NCI-H748 (cell line): ENCODE measurements at regions not wholly inside any gene's neighbourhood (a gene's known extent, or its start where the extent isn't known, plus 50 kb on each side); places are given as distances from the start of the nearest gene placed in this dataset.

Source experiments
- DNase-seq: peaks from one replicate; lab custom pipeline; 2025; ENCODE audit not compliant: unreplicated experiment; lab: John Stamatoyannopoulos, UW

DNA sequence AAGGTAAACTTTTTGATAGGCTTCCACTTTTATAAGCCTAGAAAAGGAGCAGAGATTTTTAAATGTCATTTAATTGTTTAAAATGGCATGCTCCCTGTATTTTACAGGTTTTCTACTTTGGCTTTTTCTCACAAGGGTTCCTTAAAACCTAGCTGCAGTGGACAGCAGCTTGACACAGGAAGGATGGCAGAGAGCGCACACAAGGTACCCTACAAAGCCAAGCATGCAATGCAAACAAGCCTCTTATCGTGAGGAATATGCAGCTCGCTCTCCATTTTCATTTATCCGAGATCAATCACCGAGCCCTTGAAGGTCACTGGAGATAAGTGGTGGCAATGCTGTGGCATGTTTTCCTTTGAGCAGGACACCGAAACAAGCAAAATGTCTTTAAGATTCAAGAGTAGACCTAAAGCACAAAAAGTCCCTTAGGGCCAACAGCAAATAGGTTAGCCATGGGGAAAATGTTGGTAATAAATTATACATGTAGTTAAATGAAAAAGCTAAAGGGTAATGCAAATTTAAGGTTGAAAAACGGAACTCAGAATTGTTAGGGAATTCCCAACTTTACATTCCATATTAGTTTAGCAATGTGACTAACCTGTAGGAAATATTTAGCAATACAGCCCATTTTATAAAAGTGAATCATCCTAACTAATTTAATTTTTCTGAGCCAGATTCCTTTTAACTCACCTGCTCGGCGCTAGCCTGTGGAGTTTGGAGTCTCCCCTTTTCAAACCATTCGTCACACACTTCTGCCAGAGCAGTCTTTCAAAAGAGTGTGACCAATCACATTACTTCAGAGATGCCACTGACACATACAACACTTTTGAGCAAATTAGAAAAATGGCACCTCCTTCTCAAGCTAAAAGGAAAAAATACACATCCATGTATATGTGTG is 337.9 kb upstream of the PKDCC start:
- DNase-seq, result no peak

DNA sequence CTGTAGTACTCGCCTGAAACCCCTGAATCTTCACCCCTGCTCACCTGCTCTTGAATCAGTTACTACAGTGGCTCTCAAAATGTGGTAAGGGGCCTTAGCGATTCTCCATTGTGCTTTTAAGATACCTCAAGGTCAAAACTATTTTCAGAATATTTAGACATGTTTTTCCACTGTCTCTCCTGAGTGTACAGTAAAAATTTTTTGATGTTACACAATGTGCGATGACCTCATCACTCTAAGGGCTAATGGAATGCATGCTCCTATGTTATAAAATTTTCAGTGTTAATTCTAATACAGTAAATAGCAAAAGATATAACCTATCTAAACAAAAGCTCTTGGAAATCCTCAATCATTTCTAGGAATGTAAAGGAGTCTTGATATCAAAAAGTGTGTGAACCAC is 336.9 kb upstream of the PKDCC start:
- no peak for DNase-seq

DNA sequence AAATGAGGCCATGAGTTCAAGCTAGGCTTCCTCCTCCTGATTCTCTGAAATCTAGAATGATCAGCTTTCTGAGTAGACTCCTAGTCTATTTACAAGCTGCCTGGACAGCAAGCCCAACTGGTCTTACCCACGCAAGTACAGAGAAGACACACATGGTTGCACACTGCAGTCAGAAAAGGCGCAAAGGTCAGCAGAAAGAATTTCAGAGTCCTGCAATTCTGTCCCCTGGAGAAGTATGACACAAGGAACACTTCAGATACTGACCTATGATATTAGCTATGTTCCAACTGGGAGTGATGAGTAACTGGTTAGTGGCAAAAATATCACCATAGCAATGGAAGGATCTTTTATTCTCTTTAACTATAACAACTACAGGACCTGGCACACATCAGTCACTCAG is 336.1 kb upstream of the PKDCC start:
- no peak for DNase-seq

DNA sequence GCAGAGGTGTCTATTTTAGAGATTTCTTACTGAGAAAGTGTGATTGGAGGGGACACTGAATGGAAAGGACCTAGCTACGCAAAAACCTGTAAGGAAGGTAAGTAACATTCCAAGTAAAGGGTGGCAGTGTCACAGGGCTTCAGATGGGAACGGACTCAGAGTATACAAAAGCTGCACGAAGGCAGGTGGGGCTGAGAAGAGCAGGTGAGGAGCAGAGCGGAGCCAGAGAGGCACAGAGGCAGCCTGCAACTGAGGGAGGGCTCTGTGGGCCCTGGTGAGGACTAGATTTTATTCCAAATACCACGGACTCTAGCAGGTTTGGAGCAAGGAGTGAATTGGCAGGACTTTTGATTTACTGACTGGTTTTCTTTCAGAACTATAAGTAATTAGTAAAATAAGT is 331.3 kb upstream of the PKDCC start:
- peak; percentile 87 for DNase-seq

DNA sequence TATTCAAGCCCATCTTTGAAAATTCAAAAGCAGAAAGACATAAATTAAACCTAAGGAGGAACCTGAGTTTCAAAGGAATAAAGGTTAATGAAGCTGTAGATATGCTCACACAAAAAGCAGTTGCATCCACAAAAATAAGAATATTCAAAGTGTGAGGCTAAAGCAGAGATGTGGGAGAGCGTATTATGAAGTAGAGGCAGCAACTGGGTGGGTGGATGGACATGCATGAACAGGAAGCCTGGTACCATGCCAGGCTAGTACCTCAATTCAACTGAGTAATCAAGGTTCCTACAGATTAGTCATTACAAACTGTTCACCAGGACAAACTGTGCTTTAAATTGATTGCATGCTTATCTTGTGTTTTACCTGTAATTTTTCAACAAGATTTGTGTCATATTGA is 330.0 kb upstream of the PKDCC start:
- peak; percentile 93 for DNase-seq

DNA sequence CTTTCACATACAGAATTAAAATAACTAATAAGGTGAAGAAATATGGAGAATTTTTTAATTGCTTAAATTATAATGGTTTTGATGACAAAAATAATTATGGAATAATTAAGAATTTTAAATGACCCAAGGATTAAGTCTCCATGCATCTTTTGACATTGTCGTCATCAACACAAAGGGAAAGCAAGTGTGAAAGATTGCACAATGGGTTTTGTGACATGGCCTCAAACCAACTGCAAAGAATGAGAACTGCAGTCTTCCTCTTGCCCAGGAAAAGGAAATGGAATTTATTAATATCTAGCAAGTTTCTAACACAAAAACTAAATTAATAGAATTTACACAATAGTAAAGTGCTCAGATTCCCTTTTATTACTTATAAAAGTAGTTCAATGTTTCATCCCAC is 329.1 kb upstream of the PKDCC start:
- DNase-seq, result no peak

DNA sequence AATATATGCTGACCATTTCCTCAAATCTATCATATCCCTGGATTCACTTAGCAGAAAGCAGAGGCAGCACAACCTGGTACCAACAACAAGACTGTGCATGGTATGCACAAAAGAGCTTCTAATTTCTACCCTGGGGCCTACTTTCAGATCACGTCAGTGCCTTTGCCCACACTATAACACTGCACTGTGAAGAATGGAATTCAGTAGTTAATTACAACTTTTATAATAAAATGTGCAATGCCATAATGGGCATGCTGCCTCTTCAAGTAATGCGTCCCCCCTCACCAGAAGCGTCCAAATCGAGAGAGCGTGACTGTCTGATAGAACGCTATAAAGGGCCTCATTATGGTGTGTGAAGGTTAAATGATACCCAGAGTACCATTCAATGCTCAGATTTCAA is 328.1 kb upstream of the PKDCC start:
- DNase-seq, result peak; percentile 56

DNA sequence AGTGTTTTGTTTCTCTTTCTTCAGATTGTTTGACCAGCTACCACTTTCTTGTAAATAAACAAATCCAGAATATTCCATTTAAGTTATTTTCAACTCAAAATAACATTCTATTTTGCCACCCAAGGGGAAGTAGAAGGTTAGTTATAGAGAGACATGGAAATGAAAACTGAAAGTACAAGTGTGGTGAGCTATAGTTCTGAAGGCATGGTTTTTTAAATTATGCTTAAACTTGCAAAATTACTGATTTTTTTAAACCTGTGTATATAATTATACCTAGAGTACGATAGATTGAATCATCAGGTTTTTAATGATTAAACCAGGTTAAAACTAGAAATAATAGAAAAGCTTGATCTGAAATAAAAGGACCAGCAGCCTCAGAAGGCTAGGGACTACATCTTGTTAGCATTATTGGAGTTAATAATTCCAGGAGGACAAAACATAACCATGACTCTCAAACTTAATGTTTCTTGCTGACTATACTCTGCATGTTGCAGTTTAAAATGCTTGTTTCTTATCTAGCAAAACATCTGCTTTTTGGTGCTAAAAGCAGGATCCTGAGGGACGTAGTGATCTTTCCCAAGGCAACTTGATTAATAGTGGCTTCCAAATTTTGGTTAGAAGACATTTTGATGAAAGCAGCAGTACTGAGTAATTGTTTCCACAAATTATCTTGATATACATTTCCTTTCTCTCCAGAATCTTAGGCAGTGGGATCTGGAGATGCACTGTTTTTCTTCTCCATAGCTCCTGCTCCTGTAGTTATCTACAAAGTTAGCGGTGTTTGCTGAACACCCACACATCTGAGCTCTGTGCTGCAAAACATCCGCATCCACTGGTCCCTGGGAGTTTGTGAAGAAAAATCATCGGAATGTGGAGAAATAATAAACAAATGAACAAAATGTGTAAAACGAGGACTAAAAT is 327.2 kb upstream of the PKDCC start:
- DNase-seq, result no peak

DNA sequence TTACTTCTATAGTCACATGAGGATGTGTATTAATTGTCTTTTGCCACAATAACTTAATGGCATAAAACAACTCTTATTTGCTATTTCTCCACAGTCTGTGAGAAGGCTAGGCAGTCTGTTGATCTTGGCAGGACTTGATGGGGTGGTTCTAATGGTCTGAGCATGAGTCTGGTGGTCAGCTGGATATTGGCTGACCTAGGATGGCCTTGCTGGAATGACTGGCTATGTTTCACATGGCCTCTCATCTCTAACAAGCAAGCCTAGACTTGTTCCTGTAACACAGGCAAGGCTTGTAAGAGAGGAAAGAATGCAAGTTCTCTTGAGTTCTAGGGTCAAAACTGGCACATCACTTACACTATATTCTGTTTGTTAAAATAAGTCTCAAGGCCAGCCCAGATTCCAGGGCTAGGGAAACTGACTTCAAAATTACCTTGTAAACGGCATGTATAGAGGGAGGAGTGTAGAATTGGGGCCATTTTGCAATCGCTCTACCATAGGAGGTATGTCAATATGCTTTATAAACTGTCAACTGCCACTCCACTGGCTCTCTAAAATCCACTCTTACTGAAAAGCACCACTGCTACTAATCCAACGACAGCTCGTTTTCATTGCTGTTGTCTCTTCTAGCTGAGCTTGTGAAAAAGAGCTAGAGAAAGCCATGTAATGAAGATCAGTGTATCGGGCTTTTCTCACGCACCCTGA is 325.0 kb upstream of the PKDCC start:
- peak; percentile 56 for DNase-seq

DNA sequence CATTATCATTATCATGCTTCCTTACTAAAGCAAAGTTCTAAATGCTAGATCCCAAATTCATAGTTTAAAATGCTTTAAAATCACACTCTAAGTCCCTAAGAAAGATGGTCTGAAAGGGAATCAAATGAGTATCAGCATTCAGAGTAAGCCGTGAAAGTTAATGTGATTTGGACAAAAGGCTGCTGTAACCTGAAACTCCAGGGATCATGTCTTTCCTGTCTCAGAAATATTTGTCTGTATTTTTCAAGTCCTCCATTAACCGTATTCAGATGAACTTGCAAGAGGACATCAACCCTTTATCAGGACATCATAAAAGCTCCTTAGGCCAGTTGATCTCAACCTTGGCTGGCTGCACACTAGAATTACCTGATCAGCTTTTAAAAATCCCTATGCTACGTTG is 324.3 kb upstream of the PKDCC start:
- DNase-seq, result peak; percentile 52

DNA sequence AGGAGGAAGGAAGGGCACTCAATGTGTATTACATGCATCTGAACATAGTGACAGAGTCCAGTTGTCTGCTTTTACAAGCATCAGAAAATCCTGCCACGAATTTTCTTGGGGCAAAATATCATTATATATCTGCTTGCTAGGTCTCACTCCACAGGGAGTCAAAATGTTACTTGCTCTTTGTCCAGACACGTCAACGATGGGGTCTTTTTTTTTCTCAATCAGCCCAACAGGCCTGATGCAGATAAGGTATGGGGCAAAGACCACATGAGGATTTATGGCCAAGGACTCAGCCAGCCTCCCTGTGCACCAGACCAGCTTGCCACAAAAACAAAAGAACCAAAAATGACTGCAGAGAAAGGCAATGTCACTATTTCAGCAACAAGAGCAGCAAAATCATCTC is 323.4 kb upstream of the PKDCC start:
- no peak for DNase-seq

DNA sequence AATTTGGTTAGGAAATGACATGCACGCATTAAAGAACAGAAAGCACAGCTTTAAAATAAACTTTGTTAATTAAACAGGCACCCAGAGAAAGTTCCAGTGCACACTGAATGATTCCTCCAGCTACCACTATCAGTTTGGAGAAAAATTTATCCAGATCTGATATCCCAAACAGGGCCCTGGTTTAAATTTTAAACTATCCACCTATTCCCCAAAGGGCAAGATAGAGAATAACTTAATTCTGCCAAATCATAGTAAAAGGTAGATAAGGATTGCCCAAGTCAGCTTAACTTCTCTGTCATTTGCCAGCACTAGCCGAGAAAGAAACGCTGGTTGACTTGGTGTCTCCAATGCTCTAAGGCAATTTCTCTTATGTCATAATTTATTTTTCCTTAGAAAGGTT is 321.9 kb upstream of the PKDCC start:
- no peak for DNase-seq

DNA sequence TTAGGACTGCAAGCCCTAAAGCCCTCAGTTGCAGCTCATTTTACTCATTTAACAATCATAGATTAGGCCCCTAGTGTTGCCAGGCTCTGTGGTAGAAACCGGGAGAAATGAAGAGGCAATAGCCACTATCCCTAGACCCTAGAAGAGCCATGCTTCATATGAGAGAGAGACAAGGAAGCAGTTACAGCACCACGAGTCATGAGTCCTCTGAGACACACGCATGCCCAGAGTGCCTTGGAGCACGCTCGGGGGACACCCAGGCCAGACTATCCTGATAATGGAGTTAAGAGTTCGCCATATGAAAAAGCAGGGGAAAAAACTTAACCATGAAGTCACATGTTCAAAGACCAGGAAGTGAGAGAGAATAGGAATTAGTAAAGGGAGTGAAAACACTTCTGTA is 321.5 kb upstream of the PKDCC start:
- DNase-seq, result no peak

DNA sequence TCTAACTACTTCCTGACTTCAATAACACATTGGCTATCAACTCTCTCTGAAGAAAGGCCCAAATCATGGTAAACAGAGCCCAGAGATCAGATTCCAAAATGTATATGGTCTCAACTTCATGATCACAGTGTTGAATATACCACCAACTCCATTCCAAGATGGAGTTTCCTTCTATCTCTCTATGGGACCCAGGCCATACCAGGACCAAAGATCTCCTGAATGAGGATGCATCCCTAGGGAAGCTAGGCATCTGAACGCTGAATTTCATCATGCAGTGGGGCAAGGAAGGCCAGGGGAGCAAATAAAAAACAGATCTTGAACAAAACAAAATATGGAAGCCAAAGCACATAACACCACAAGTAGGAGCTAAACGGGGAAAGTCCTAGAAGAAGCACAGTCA is 320.7 kb upstream of the PKDCC start:
- DNase-seq, result no peak

DNA sequence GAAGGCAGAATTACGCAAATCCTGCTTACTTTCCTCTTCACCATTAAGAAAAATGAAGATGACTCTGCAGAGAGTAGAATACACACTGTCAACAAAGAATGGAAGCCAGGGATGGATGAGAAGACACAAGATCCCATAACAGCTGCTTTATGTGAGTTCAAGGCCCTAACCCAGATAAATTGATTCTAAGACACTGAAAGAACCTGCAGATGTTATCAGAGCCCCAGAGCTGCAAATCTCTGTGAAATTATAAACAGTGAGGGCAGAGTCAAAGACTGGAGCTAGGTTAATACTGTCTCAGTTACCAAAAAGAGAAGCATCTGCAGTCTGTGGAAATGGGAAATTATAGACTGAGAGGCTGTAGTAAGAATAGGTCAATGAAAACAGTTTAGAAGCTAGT is 320.1 kb upstream of the PKDCC start:
- DNase-seq, result no peak

DNA sequence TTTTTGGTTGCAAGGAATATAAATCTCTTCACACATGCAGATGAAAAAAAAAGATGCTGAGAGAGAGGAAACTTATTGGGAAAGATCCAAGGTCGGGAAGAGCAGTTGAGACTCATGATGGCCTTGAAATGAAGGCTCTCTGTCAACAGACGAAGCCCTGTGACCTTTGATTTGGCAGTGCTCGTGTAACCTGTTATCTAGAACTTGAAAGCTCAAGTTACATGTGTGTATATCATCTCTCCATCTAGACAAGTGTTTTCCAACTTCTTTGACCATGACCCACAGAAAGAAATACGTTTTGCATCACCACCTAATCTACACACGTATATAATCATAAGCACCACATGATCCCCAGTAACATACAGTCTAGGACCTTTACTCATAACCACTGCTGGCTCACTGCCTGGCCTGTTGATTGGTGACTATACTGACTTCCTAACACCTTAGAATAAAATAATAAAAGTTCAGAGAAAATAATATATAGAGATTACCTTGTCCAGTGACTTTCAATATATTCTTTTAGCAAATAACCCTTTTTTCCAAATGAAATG is 319.0 kb upstream of the PKDCC start:
- DNase-seq, result no peak

DNA sequence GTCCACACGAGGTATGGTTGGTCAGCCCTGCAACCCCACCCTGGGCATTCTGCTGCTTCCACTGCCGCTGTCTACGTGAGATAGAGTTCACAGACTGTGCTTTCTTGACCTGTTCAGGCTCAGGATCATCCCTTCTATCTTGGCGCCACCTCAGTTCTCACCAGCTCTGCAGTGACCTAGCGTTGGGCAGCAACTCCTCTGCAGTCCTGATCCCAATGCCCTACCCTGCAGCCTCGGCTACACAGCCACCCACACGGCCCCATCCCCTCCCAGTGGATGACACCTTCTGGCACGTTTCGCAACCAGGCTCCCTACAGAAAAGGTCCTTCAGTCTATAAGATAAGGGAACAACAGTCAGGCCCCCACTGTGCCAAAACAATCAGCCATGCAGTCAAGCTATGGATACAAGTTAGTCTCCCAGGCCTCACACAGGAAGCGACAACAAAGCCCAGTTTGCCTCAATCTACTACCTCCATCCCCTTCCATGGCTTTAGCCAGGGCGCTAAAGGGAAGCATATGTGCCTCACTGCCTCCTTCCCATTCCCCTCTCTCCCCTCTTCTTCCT is 317.9 kb upstream of the PKDCC start:
- DNase-seq, result no peak

DNA sequence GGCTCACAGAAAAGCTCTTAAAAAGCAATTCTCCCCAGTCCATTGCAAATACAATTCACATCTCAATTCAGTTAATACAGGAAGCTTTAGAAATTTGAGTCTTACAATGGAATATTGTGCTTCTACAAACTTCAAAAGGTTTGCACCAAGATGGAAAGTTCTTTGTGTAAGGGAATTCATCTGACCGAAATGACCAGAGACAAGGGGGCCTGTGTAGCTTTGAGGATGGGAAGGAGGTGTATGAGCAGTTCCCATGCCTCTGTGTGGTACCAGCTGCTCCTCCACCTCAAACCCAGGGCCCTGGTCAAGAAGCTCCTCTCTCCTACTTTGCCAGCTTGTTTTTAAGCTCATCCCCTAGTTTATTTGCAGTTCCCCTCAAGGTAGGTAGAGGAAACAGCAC is 312.8 kb upstream of the PKDCC start:
- no peak for DNase-seq

DNA sequence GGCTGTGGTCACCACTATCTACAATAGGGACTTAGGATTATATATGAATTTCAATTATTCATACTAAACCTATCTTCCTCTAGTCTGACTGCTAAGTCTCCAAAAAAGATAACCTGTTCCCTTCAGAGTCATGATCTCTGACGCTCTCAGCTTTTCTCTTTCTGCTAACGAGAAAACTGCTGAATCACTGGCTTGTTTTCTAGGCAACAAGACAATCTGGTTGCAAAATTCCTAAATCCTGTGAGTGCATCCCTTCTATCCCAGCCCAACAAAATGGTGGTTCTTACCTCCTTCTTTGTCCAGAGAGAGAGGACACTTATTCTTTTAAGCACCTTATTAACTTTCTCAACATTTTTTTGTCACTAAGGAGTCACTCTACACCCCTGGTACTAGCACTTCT is 312.3 kb upstream of the PKDCC start:
- DNase-seq, result no peak

DNA sequence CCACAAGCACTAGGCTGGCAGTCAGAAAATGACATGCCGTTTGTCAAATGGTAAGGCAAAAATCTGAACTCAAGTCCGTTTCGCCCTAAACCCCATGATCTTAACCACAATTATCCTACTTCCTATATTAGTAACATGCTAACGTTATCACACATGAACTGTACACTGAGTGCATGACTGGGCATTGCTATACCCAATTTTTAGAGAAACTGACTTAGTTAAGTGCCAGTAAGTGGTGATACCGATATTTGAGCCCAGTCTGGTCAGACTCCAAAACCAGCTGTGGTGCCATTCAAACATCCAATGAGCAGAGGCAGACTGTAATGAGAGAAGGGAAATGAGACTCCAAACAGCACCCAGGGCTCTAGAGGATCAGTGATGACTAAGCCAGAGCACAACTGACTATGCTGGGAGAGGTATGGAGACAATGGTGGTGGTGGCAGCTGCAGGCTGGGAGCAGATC is 311.7 kb upstream of the PKDCC start:
- no peak for DNase-seq

DNA sequence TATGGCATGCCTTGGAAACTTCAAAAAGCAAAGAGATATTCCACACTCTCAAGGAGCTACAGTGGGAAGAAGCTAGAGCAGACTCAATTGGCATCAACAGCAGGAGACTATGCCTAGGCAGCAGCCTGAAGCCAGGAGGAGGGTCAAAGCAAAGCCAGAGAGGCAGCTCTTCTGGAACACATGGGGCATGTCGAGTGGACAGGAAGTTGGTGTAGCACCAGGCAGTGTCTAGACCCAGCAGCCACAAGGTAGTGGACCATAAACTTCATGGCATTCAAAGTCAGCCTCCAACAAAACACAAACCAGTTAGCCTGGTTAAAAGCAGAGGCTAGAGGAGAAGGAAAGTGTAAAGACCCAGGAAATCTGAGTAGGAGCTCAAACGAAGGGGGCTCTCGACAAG is 311.2 kb upstream of the PKDCC start:
- no peak for DNase-seq
